OCI-LY7 (cell line): ENCODE measurements at regions not wholly inside any gene's neighbourhood (a gene's known extent, or its start where the extent isn't known, plus 50 kb on each side); places are given as distances from the start of the nearest gene placed in this dataset.

Experiments used
- EZH2phosphoT487 ChIP-seq: fragments of 200-600 bp; sonication (generic); IDR thresholded peaks from 2 replicates; pipeline ENCODE4 v1.6.1; 2018; ENCODE audit warnings: low read depth, borderline replicate concordance, mild to moderate bottlenecking, mixed run types, antibody characterized with exemption, low read length, moderate library complexity, mixed read lengths
- TF ChIP-seq, protein P1 (sequence below): fragments of 200-600 bp; sonication (generic); conservative IDR thresholded peaks from 2 replicates; pipeline ENCODE4 v1.5.1; 2014; ENCODE audit warnings: mild to moderate bottlenecking, antibody characterized with exemption, low read length, moderate library complexity, mixed read lengths

- TF ChIP-seq, protein P1, sequence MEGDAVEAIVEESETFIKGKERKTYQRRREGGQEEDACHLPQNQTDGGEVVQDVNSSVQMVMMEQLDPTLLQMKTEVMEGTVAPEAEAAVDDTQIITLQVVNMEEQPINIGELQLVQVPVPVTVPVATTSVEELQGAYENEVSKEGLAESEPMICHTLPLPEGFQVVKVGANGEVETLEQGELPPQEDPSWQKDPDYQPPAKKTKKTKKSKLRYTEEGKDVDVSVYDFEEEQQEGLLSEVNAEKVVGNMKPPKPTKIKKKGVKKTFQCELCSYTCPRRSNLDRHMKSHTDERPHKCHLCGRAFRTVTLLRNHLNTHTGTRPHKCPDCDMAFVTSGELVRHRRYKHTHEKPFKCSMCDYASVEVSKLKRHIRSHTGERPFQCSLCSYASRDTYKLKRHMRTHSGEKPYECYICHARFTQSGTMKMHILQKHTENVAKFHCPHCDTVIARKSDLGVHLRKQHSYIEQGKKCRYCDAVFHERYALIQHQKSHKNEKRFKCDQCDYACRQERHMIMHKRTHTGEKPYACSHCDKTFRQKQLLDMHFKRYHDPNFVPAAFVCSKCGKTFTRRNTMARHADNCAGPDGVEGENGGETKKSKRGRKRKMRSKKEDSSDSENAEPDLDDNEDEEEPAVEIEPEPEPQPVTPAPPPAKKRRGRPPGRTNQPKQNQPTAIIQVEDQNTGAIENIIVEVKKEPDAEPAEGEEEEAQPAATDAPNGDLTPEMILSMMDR: no peak
- no peak for TF ChIP-seq EZH2phosphoT487
Observed at GRCh38 chr2:84306361-84306760, 152.7 kb downstream of the SUCLG1 start.
